AG04449 (cell line): ENCODE measurements at regions not wholly inside any gene's neighbourhood (a gene's known extent, or its start where the extent isn't known, plus 50 kb on each side); places are given as distances from the start of the nearest gene placed in this dataset.

Experiments used
- CTCF ChIA-PET: fragments of 350-600 bp; formaldehyde crosslinking; extraction: SDS; loops from one replicate; lab custom pipeline; 2021; ENCODE audit warnings: antibody characterized with exemption; lab: Yijun Ruan, JAX
- POLR2A ChIA-PET: fragments of 400-600, 350-600 bp; formaldehyde crosslinking; extraction: SDS; loops from one replicate; lab custom pipeline; 2020; ENCODE audit warnings: antibody characterized with exemption, inconsistent platforms; lab: Yijun Ruan, JAX
- DNase-seq: peaks from one replicate; pipeline ENCODE4 v3.0.0-alpha.2; 2010; ENCODE audit warnings: low read depth, low spot score
- H3K4me3 ChIP-seq: 2 replicates; pipeline ENCODE4 v1.5.1; 2011; ENCODE audit warnings: low read depth, mild to moderate bottlenecking, control low read depth, low read length
- CTCF ChIP-seq: IDR thresholded peaks from one replicate; pipeline ENCODE4 v1.5.1; 2011; ENCODE audit warnings: mild to moderate bottlenecking, moderate library complexity, low read length, control low read depth, inconsistent platforms; ENCODE audit not compliant: insufficient read depth; ENCODE audit errors: missing control alignments

GRCh38 chr7:153887749-153888569 is 164.2 kb upstream of the DPP6 start:
- ChIA-PET CTCF (no interaction called here), POLR2A (no interaction called here)
- no peak for DNase-seq
- no peak overlapping the region for H3K4me3 ChIP-seq
- no peak for TF ChIP-seq CTCF

GRCh38 chr7:153891990-153892389 is 160.2 kb upstream of the DPP6 start:
- ChIA-PET POLR2A (no interaction called here), CTCF (no interaction called here)
- H3K4me3 ChIP-seq = no peak overlapping the region
- DNase-seq = no peak
- TF ChIP-seq CTCF = no peak

- ChIA-PET CTCF (no interaction called here), POLR2A (no interaction called here)
- no peak for TF ChIP-seq CTCF
- H3K4me3 ChIP-seq = no peak overlapping the region
- DNase-seq = no peak
Observed at GRCh38 chr7:153902862-153903261, 149.3 kb upstream of the DPP6 start.

GRCh38 chr7:153912211-153912610 is 140.0 kb upstream of the DPP6 start:
- DNase-seq = no peak
- CTCF ChIA-PET = no interaction called here
- no peak overlapping the region for H3K4me3 ChIP-seq

GRCh38 chr7:153920126-153920525 is 132.1 kb upstream of the DPP6 start:
- CTCF ChIA-PET = no interaction called here
- TF ChIP-seq CTCF = no peak
- POLR2A ChIA-PET = no interaction called here
- H3K4me3 ChIP-seq = no peak overlapping the region
- DNase-seq = no peak

More at GRCh38 chr7:153912211-153912610, 140.0 kb upstream of the DPP6 start:
- no peak for TF ChIP-seq CTCF
- POLR2A ChIA-PET = no interaction called here

GRCh38 chr7:153920897-153921296 is 131.3 kb upstream of the DPP6 start:
- TF ChIP-seq CTCF = no peak
- no peak for DNase-seq
- no peak overlapping the region for H3K4me3 ChIP-seq
- ChIA-PET POLR2A (no interaction called here), CTCF (no interaction called here)
